ENCODE measurements at regions not wholly inside any gene's neighbourhood (a gene's known extent, or its start where the extent isn't known, plus 50 kb on each side); places are given as distances from the start of the nearest gene placed in this dataset.

- TF ChIP-seq CTCF (IDR thresholded peaks at IDR 0.05; ENCODE audit: poor library complexity) (no peak), EZH2phosphoT487 (IDR thresholded peaks at IDR 0.05; ENCODE audit: low read depth, severe bottlenecking, unreplicated experiment) (no peak), EZH2 (IDR thresholded peaks at IDR 0.05; ENCODE audit: borderline replicate concordance) (no peak)
These were observed 82.8 kb upstream of the TCEAL2 start for GRCh38 chrX:102042372-102043325.
